B cell (primary cell): ENCODE measurements at regions not wholly inside any gene's neighbourhood (a gene's known extent, or its start where the extent isn't known, plus 50 kb on each side); places are given as distances from the start of the nearest gene placed in this dataset.

Source experiments
- EZH2 ChIP-seq: IDR thresholded peaks from 2 replicates; pipeline ENCODE4 v1.6.1; 2012; ENCODE audit warnings: borderline replicate concordance, low read depth, mild to moderate bottlenecking, moderate library complexity, low read length; ENCODE audit not compliant: insufficient read depth, poor library complexity, severe bottlenecking
- TF ChIP-seq, protein P1 (sequence below): fragments of 200-600 bp; IDR thresholded peaks from one replicate; pipeline ENCODE4 v1.8.0; 2022; ENCODE audit warnings: antibody characterized with exemption, mild to moderate bottlenecking

DNA sequence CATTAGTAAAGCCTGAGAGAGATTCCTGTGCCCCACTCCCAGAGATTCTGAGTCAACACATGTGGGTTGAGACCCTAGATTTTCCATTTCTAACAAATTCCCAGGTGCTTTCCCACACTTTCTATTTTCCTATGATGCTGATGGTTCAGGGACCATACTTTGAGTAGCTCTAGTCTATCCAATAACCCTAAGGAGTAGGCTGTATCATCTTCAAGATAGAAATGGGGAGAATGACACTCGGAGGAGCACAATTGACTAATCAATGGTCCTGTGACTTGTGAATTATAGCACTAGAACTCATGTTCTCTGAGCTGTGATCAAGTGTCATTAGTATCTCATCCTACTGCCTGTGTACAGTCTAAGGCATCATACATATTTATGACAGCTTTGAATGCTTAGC, 232.9 kb upstream of the B3GALT2 start:
- TF ChIP-seq EZH2, result no peak
- TF ChIP-seq, protein P1, sequence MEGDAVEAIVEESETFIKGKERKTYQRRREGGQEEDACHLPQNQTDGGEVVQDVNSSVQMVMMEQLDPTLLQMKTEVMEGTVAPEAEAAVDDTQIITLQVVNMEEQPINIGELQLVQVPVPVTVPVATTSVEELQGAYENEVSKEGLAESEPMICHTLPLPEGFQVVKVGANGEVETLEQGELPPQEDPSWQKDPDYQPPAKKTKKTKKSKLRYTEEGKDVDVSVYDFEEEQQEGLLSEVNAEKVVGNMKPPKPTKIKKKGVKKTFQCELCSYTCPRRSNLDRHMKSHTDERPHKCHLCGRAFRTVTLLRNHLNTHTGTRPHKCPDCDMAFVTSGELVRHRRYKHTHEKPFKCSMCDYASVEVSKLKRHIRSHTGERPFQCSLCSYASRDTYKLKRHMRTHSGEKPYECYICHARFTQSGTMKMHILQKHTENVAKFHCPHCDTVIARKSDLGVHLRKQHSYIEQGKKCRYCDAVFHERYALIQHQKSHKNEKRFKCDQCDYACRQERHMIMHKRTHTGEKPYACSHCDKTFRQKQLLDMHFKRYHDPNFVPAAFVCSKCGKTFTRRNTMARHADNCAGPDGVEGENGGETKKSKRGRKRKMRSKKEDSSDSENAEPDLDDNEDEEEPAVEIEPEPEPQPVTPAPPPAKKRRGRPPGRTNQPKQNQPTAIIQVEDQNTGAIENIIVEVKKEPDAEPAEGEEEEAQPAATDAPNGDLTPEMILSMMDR, result no peak
